Loucy (cell line): ENCODE measurements at regions not wholly inside any gene's neighbourhood (a gene's known extent, or its start where the extent isn't known, plus 50 kb on each side); places are given as distances from the start of the nearest gene placed in this dataset.

ENCODE experiments used
- H2AFZ ChIP-seq: fragments of 200-600 bp; sonication (generic); 2 replicates; pipeline ENCODE4 v1.6.0; 2016; ENCODE audit warnings: antibody characterized with exemption, mild to moderate bottlenecking, low read length, moderate library complexity
- H3F3A ChIP-seq: fragments of 200-600 bp; 2 replicates; pipeline ENCODE4 v1.6.0; 2016; ENCODE audit warnings: antibody characterized with exemption, low read depth, mild to moderate bottlenecking
- H3K27me3 ChIP-seq: fragments of 200-600 bp; sonication (generic); 2 replicates; pipeline ENCODE4 v1.6.1; 2014; ENCODE audit warnings: low read length, mild to moderate bottlenecking; ENCODE audit not compliant: insufficient read depth, poor library complexity, severe bottlenecking
- H3K36me3 ChIP-seq: fragments of 200-600 bp; sonication (generic); 2 replicates; pipeline ENCODE4 v1.6.1; 2016; ENCODE audit warnings: low read length; ENCODE audit not compliant: insufficient read depth
- H3K4me1 ChIP-seq: fragments of 200-600 bp; sonication (generic); 2 replicates; pipeline ENCODE4 v1.5.1; 2014; ENCODE audit warnings: low read length, mild to moderate bottlenecking; ENCODE audit not compliant: insufficient read depth, poor library complexity, severe bottlenecking
- H3K4me2 ChIP-seq: fragments of 200-600 bp; sonication (generic); 2 replicates; pipeline ENCODE4 v1.6.0; 2014; ENCODE audit warnings: antibody characterized with exemption, low read length, low read depth, mild to moderate bottlenecking; ENCODE audit not compliant: poor library complexity, severe bottlenecking
- H3K4me3 ChIP-seq: fragments of 200-600 bp; sonication (generic); 2 replicates; pipeline ENCODE4 v1.5.1; 2014; ENCODE audit warnings: low read length, mild to moderate bottlenecking, mixed read lengths; ENCODE audit not compliant: poor library complexity, severe bottlenecking
- H3K79me2 ChIP-seq: fragments of 200-600 bp; sonication (generic); 2 replicates; pipeline ENCODE4 v1.6.1; 2014; ENCODE audit warnings: low read length; ENCODE audit not compliant: insufficient read depth
- H3K9ac ChIP-seq: fragments of 200-600 bp; sonication (generic); 2 replicates; pipeline ENCODE4 v1.6.0; 2014; ENCODE audit warnings: mild to moderate bottlenecking, low read depth, low read length, moderate library complexity; ENCODE audit not compliant: poor library complexity, severe bottlenecking
- H3K9me2 ChIP-seq: fragments of 200-600 bp; sonication (generic); replicated peaks from 2 replicates; pipeline ENCODE4 v1.6.1; 2016; ENCODE audit warnings: low read depth, low read length, mixed read lengths
- H3K9me3 ChIP-seq: fragments of 200-600 bp; sonication (generic); 2 replicates; pipeline ENCODE4 v1.6.1; 2014; ENCODE audit warnings: mild to moderate bottlenecking, antibody characterized with exemption, low read length, low read depth; ENCODE audit not compliant: insufficient read depth
- H4K20me1 ChIP-seq: fragments of 200-600 bp; sonication (generic); 2 replicates; pipeline ENCODE4 v1.6.0; 2014; ENCODE audit warnings: antibody characterized with exemption, low read length, mild to moderate bottlenecking; ENCODE audit not compliant: insufficient read depth, poor library complexity, severe bottlenecking
- CTCF ChIP-seq: fragments of 200-600 bp; sonication (generic); conservative IDR thresholded peaks from 2 replicates; pipeline ENCODE4 v1.5.1; 2014; ENCODE audit warnings: mild to moderate bottlenecking, antibody characterized with exemption, low read length
- EZH2phosphoT487 ChIP-seq: fragments of 200-600 bp; IDR thresholded peaks from 2 replicates; pipeline ENCODE4 v1.6.1; 2018; ENCODE audit warnings: antibody characterized with exemption, mild to moderate bottlenecking, moderate library complexity, borderline replicate concordance

- peak overlapping the region; percentile 23 for H3K4me3 ChIP-seq
- no peaks in the 10 kb centered on the region for H4K20me1 ChIP-seq
- H3K9me2 ChIP-seq, result no peaks in the 10 kb centered on the region
- H2AFZ ChIP-seq, result peak overlapping the region; percentile 44
- no peaks in the 10 kb centered on the region for H3K27me3 ChIP-seq
- peak overlapping the region; percentile 60 for H3K9ac ChIP-seq
- H3K79me2 ChIP-seq, result no peaks in the 10 kb centered on the region
- no peaks in the 10 kb centered on the region for H3K9me3 ChIP-seq
- TF ChIP-seq EZH2phosphoT487 (no peak), CTCF (no peak)
- peaks cover 71% of the 10 kb centered on the region for H3K4me1 ChIP-seq
- H3F3A ChIP-seq, result peaks cover 19% of the 10 kb centered on the region
- peak overlapping the region; percentile 46 for H3K4me2 ChIP-seq
- H3K36me3 ChIP-seq, result no peaks in the 10 kb centered on the region
Measured at GRCh38 chr20:53750827-53751619, 157.4 kb upstream of the ZNF217 start.

- Histone ChIP-seq H3K27me3 (no peaks in the 10 kb centered on the region), H3K4me2 (peak overlapping the region; percentile 28), H2AFZ (no peak overlapping the region), H3K9me3 (no peaks in the 10 kb centered on the region), H3K9me2 (no peaks in the 10 kb centered on the region), H3F3A (peaks cover 19% of the 10 kb centered on the region), H3K4me3 (no peak overlapping the region), H3K4me1 (peaks cover 56% of the 10 kb centered on the region), H3K36me3 (no peaks in the 10 kb centered on the region), H3K9ac (peak overlapping the region; percentile 27), H3K79me2 (no peaks in the 10 kb centered on the region), H4K20me1 (no peaks in the 10 kb centered on the region)
- TF ChIP-seq CTCF (peak; percentile 54), EZH2phosphoT487 (no peak)
Measured at GRCh38 chr20:53749499-53749898, 155.9 kb upstream of the ZNF217 start.

GRCh38 chr20:53748821-53749421 is 155.3 kb upstream of the ZNF217 start:
- Histone ChIP-seq H3K4me2 (peak overlapping the region; percentile 28), H3K4me3 (no peak overlapping the region), H3K27me3 (no peaks in the 10 kb centered on the region), H3K4me1 (peaks cover 50% of the 10 kb centered on the region), H3K9me3 (no peaks in the 10 kb centered on the region), H3K36me3 (no peaks in the 10 kb centered on the region), H3F3A (peaks cover 19% of the 10 kb centered on the region), H3K79me2 (no peaks in the 10 kb centered on the region), H3K9me2 (no peaks in the 10 kb centered on the region), H2AFZ (no peak overlapping the region), H3K9ac (peak overlapping the region; percentile 27), H4K20me1 (no peaks in the 10 kb centered on the region)
- no peak for TF ChIP-seq CTCF
- no peak for TF ChIP-seq EZH2phosphoT487
